GM18951 (cell line): ENCODE measurements at regions not wholly inside any gene's neighbourhood (a gene's known extent, or its start where the extent isn't known, plus 50 kb on each side); places are given as distances from the start of the nearest gene placed in this dataset.
"Not testable (repeated sequence)": the region's sequence is repeated elsewhere in the genome, so short reads cannot be mapped to it uniquely, and the experiment has no call there.

Experiments used
- POLR2A ChIP-seq: IDR thresholded peaks from 4 replicates; pipeline ENCODE4 v1.6.1; 2011; ENCODE audit warnings: mild to moderate bottlenecking; ENCODE audit not compliant: insufficient read length, insufficient read depth; ENCODE audit errors: extremely low read depth
- in situ Hi-C: fragments of 300-500 bp; cut with MboI; formaldehyde crosslinking; loops from one replicate; pipeline ENCODE4 v1.12.0; 2022; ENCODE audit warnings: low sequenced_read_pairs, mixed read lengths, inconsistent platforms; ENCODE audit not compliant: unreplicated experiment

GRCh38 chr12:17878714-17879113, 211.3 kb downstream of the RERGL start:
- no peak for TF ChIP-seq POLR2A
- in situ Hi-C loops = no loop called here

GRCh38 chr12:17875230-17875629, 214.8 kb downstream of the RERGL start:
- in situ Hi-C loops = no loop called here
- TF ChIP-seq POLR2A = no peak

GRCh38 chr12:17866802-17867201, 223.2 kb downstream of the RERGL start:
- no peak for TF ChIP-seq POLR2A
- in situ Hi-C loops = loop anchor here (10.0 kb wide), 1 partner anchor 92 kb away; no protein-coding TSS in a partner anchor

- in situ Hi-C loops = not testable (repeated sequence)
Measured at GRCh38 chr12:17855548-17855947, 234.4 kb downstream of the RERGL start.

- in situ Hi-C loops = no loop called here
- TF ChIP-seq POLR2A = no peak
Measured at GRCh38 chr12:17853054-17853453, 236.9 kb downstream of the RERGL start.

- in situ Hi-C loops = loop anchor here (10.0 kb wide), 1 partner anchor 77 kb away; no protein-coding TSS in a partner anchor
- TF ChIP-seq POLR2A = no peak
Measured at GRCh38 chr12:17841496-17841895, 248.5 kb downstream of the RERGL start.

GRCh38 chr12:17829813-17830212, 260.2 kb downstream of the RERGL start:
- TF ChIP-seq POLR2A = no peak

GRCh38 chr12:17818931-17819330, 271.1 kb downstream of the RERGL start:
- in situ Hi-C loops = no loop called here
- TF ChIP-seq POLR2A = no peak

More at GRCh38 chr12:17829813-17830212, 260.2 kb downstream of the RERGL start:
- in situ Hi-C loops = no loop called here

- in situ Hi-C loops = no loop called here
- TF ChIP-seq POLR2A = no peak
Measured at GRCh38 chr12:17810399-17810798, 279.6 kb downstream of the RERGL start.

- in situ Hi-C loops = no loop called here
- TF ChIP-seq POLR2A = no peak
Measured at GRCh38 chr12:17809206-17809605, 280.8 kb downstream of the RERGL start.

GRCh38 chr12:17802657-17803641, 287.0 kb downstream of the RERGL start:
- no peak for TF ChIP-seq POLR2A
- in situ Hi-C loops = no loop called here

GRCh38 chr12:17793854-17794253, 296.1 kb downstream of the RERGL start:
- in situ Hi-C loops = no loop called here
- no peak for TF ChIP-seq POLR2A

GRCh38 chr12:17778242-17778641, 311.8 kb downstream of the RERGL start:
- in situ Hi-C loops = loop anchor here (10.0 kb wide), 1 partner anchor 87 kb away; no protein-coding TSS in a partner anchor
- TF ChIP-seq POLR2A = no peak

- in situ Hi-C loops = loop anchor here (10.0 kb wide), 1 partner anchor 81 kb away; no protein-coding TSS in a partner anchor
- TF ChIP-seq POLR2A = no peak
Measured at GRCh38 chr12:17763366-17763765, 326.6 kb downstream of the RERGL start.
